Endothelial cell of umbilical vein (primary cell): ENCODE measurements at regions not wholly inside any gene's neighbourhood (a gene's known extent, or its start where the extent isn't known, plus 50 kb on each side); places are given as distances from the start of the nearest gene placed in this dataset.

Experiments used
- BruUV-seq: library from RNA; stranded (reverse); fragments of 400-500 nt; replicated peaks from 2 replicates; lab custom pipeline; 2021; lab: Mats Ljungman, UMichigan
- CTCF ChIA-PET: fragments of 300-600, 350-600 bp; sonication (Branson Sonifier 250); formaldehyde crosslinking; loops from one replicate; lab custom pipeline; 2021; ENCODE audit warnings: antibody characterized with exemption, inconsistent platforms; lab: Charles Lee
- POLR2A ChIA-PET: fragments of 300-600, 350-600 bp; sonication (Branson Sonifier 250); formaldehyde crosslinking; loops from one replicate; lab custom pipeline; 2021; ENCODE audit warnings: antibody characterized with exemption, inconsistent platforms; lab: Charles Lee
- DNase-seq: peaks from one replicate; pipeline ENCODE4 v3.0.0-alpha.2; 2011; ENCODE audit warnings: low read depth, low spot score
- FAIRE-seq: peaks from 2 replicates; lab custom pipeline; 2011; peaks lifted over from hg19 to GRCh38; lab: Jason Lieb, UNC
- H2AFZ ChIP-seq: 2 replicates; pipeline ENCODE4 v1.6.0; 2012; ENCODE audit warnings: low read depth, low read length, control low read depth, inconsistent platforms
- H3K27ac ChIP-seq: 2 replicates; pipeline ENCODE4 v1.5.1; 2011; ENCODE audit warnings: low read depth, mild to moderate bottlenecking, control low read depth, low read length, moderate library complexity; ENCODE audit not compliant: insufficient read depth
- H3K27me3 ChIP-seq, 2 experiments: 2 replicates each; pipeline versions ENCODE4 v1.6.0 to v1.6.1; 2011; ENCODE audit warnings: low read length in 2 of 2, mixed read lengths in 1 of 2; ENCODE audit not compliant: control insufficient read depth in 2 of 2, insufficient read depth in 2 of 2
- H3K36me3 ChIP-seq, 2 experiments: 2 replicates in 1 of 2; 3 replicates in 1 of 2; pipeline ENCODE4 v1.5.1; 2011; ENCODE audit warnings: low read length in 2 of 2, mild to moderate bottlenecking in 1 of 2, moderate library complexity in 1 of 2; ENCODE audit not compliant: control insufficient read depth in 2 of 2, insufficient read depth in 2 of 2; ENCODE audit errors: extremely low read depth in 1 of 2
- H3K4me1 ChIP-seq: 3 replicates; pipeline ENCODE4 v1.5.1; 2011; ENCODE audit warnings: mild to moderate bottlenecking, low read length; ENCODE audit not compliant: control insufficient read depth, insufficient read depth; ENCODE audit errors: extremely low read depth
- H3K4me2 ChIP-seq: 2 replicates; pipeline ENCODE4 v1.6.1; 2011; ENCODE audit warnings: low read length, control low read depth, mixed read lengths; ENCODE audit not compliant: insufficient read depth
- H3K4me3 ChIP-seq, 3 experiments: fragments of 200-600 bp in 1 of 3; sonication (generic), shearing (Covaris generic) in 1 of 3; replicated peaks in 1 of 3; 2 replicates each; pipeline ENCODE4 v1.5.1; 2011 to 2016; ENCODE audit warnings: control low read depth in 3 of 3, low read length in 3 of 3, mild to moderate bottlenecking in 2 of 3, inconsistent platforms in 1 of 3, low read depth in 1 of 3, moderate library complexity in 1 of 3; ENCODE audit not compliant: insufficient read depth in 1 of 3
- H3K79me2 ChIP-seq: 2 replicates; pipeline ENCODE4 v1.6.0; 2012; ENCODE audit warnings: low read length, inconsistent platforms; ENCODE audit not compliant: control insufficient read depth, insufficient read depth
- H3K9ac ChIP-seq: replicated peaks from 2 replicates; pipeline ENCODE3; 2011; ENCODE audit warnings: low read length, control low read depth; ENCODE audit not compliant: insufficient read depth; ENCODE audit errors: extremely low read depth
- H3K9me1 ChIP-seq: replicated peaks from 3 replicates; pipeline ENCODE4 v1.6.0; 2011; ENCODE audit warnings: mild to moderate bottlenecking, low read length; ENCODE audit not compliant: control insufficient read depth, insufficient read depth; ENCODE audit errors: extremely low read depth
- H3K9me3 ChIP-seq: replicated peaks from 2 replicates; pipeline ENCODE4 v1.5.1; 2012; ENCODE audit warnings: low read length, inconsistent platforms; ENCODE audit not compliant: control insufficient read depth, insufficient read depth
- H4K20me1 ChIP-seq: replicated peaks from 2 replicates; pipeline ENCODE3; 2011; ENCODE audit warnings: mild to moderate bottlenecking, low read length; ENCODE audit not compliant: control insufficient read depth, insufficient read depth; ENCODE audit errors: extremely low read depth
- EZH2 ChIP-seq: IDR thresholded peaks from 2 replicates; pipeline ENCODE4 v1.6.1; 2012; ENCODE audit warnings: borderline replicate concordance, low read depth, mild to moderate bottlenecking, moderate library complexity, low read length, inconsistent platforms; ENCODE audit not compliant: severe bottlenecking
- FOS ChIP-seq: IDR thresholded peaks from 2 replicates; pipeline ENCODE4 v1.6.1; 2011; ENCODE audit warnings: mild to moderate bottlenecking, low read length, moderate library complexity, borderline replicate concordance; ENCODE audit not compliant: insufficient read depth
- GATA2 ChIP-seq: IDR thresholded peaks from 2 replicates; pipeline ENCODE4 v1.7.0; 2011; ENCODE audit warnings: low read depth, mild to moderate bottlenecking, moderate library complexity, mixed read lengths, low read length; ENCODE audit not compliant: insufficient read length, insufficient read depth
- JUN ChIP-seq: IDR thresholded peaks from 2 replicates; pipeline ENCODE4 v1.6.1; 2011; ENCODE audit warnings: borderline replicate concordance, low read depth; ENCODE audit not compliant: insufficient read length, insufficient read depth
- MYC ChIP-seq: IDR thresholded peaks from one replicate; pipeline ENCODE4 v1.6.1; 2011; ENCODE audit warnings: mild to moderate bottlenecking, low read depth, low read length
- POLR2A ChIP-seq: IDR thresholded peaks from 2 replicates; pipeline ENCODE4 v1.6.1; 2012; ENCODE audit warnings: low read depth, mild to moderate bottlenecking, control low read depth, low read length
- POLR2AphosphoS5 ChIP-seq: IDR thresholded peaks from 2 replicates; pipeline ENCODE4 v1.6.1; 2012; ENCODE audit warnings: low read depth, mild to moderate bottlenecking, control low read depth, low read length, moderate library complexity; ENCODE audit not compliant: insufficient read depth
- dilution Hi-C: fragments of 300-500 bp; cut with MboI; formaldehyde crosslinking; loops from one replicate; pipeline ENCODE4 v1.15.0; 2019; ENCODE audit warnings: low sequenced_read_pairs; ENCODE audit not compliant: extremely low pct_ligation_motif_present
- intact Hi-C: fragments of 100-400 bp; cut with micrococcal nuclease; formaldehyde crosslinking; loops from one replicate; pipeline ENCODE4 v1.10.0; 2022
- TF ChIP-seq, protein P1 (sequence below): IDR thresholded peaks from 2 replicates; pipeline ENCODE4 v1.6.1; 2011; ENCODE audit not compliant: insufficient read depth, insufficient read length
- TF ChIP-seq, protein P2 (sequence below), 2 donors: IDR thresholded peaks; 1 replicate in 1 of 2; 2 replicates in 1 of 2; pipeline ENCODE4 v1.5.1; 2011; ENCODE audit warnings: low read length in 2 of 2, mild to moderate bottlenecking in 2 of 2, moderate library complexity in 2 of 2, control low read depth in 1 of 2, inconsistent platforms in 1 of 2, low read depth in 1 of 2; ENCODE audit not compliant: insufficient read depth in 1 of 2; ENCODE audit errors: extremely low read depth in 1 of 2

DNA sequence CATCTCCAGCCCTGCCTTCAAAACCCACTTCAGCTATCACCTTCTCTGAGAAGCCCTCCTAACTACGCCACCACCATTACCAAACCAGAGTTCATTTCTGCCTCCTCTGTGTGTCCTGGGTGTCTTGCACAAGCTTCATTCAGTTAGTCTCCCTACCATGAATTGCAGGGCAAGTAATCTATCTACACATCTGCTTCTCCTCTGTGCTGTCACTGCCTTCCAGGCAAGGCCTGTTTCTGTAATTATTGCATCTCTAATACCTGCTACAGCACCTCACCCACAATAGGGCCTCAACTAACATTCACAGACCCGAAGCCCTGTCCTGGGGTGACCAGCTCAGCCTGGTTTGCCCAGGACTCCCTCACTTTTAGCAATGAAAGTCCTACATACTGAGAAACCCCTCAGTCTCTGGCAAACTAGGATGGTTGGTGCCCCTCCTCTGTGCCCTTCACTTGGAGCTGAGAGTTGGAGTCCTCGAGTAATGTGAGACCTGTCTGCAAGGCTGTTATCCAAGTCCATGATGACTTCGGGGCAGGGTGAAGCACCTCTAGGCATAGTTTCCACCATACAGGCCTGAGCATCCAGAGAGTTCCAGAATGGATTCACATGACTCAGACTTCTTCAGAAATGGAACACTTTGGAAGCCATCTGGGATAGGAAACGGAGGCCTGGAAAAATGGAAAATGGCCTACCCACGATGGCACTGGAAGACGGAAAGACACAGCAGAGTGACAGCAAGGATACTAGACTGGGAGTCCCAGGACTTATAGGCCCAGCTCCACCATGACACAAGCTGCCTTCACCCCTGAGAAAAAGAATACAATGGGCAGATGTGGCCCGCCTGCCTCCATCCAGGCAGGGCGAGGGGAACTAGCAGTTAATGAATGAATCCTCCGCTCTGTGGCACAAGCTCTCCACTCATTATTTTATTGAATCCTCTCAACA is 269.3 kb downstream of the BUD13 start:
- no peaks in the 10 kb centered on the region for H3K36me3 ChIP-seq
- TF ChIP-seq, protein P1, sequence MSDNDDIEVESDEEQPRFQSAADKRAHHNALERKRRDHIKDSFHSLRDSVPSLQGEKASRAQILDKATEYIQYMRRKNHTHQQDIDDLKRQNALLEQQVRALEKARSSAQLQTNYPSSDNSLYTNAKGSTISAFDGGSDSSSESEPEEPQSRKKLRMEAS = no peak
- TF ChIP-seq GATA2 (no peak), FOS (no peak), POLR2A (no peak), JUN (no peak), POLR2AphosphoS5 (no peak), EZH2 (no peak), MYC (no peak)
- TF ChIP-seq, protein P2, sequence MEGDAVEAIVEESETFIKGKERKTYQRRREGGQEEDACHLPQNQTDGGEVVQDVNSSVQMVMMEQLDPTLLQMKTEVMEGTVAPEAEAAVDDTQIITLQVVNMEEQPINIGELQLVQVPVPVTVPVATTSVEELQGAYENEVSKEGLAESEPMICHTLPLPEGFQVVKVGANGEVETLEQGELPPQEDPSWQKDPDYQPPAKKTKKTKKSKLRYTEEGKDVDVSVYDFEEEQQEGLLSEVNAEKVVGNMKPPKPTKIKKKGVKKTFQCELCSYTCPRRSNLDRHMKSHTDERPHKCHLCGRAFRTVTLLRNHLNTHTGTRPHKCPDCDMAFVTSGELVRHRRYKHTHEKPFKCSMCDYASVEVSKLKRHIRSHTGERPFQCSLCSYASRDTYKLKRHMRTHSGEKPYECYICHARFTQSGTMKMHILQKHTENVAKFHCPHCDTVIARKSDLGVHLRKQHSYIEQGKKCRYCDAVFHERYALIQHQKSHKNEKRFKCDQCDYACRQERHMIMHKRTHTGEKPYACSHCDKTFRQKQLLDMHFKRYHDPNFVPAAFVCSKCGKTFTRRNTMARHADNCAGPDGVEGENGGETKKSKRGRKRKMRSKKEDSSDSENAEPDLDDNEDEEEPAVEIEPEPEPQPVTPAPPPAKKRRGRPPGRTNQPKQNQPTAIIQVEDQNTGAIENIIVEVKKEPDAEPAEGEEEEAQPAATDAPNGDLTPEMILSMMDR (IDR thresholded peaks at IDR 0.05; ENCODE audit: extremely low read depth in 1 of 2, insufficient read depth in 1 of 2, low read depth in 1 of 2, low read length in 2 of 2) = no peak
- H3K4me3 ChIP-seq = no peak overlapping the region
- POLR2A ChIA-PET = no interaction called here
- no TSS peak for BruUV-seq
- no peaks in the 10 kb centered on the region for H3K79me2 ChIP-seq
- no peaks in the 10 kb centered on the region for H3K9me3 ChIP-seq
- H3K27ac ChIP-seq = no peak overlapping the region
- intact Hi-C loops = no loop called here
- H3K4me2 ChIP-seq = no peak overlapping the region
- CTCF ChIA-PET = interaction anchor here (0.9 to 3.9 kb wide), 6 partner anchors 10 to 145 kb away, joined by 3 to 25 read pairs (median 17); no protein-coding TSS in a partner anchor
- FAIRE-seq (no peak), DNase-seq (no peak)
- dilution Hi-C loops = no loop called here
- no peak overlapping the region for H2AFZ ChIP-seq
- H4K20me1 ChIP-seq = no peaks in the 10 kb centered on the region
- peaks cover 12 to 21% of the 10 kb centered on the region in 2 experiments for H3K27me3 ChIP-seq
- no peaks in the 10 kb centered on the region for H3K9me1 ChIP-seq
- H3K4me1 ChIP-seq = no peaks in the 10 kb centered on the region
- no peak overlapping the region for H3K9ac ChIP-seq
